ENCODE measurements at regions not wholly inside any gene's neighbourhood (a gene's known extent, or its start where the extent isn't known, plus 50 kb on each side); places are given as distances from the start of the nearest gene placed in this dataset.

DNA sequence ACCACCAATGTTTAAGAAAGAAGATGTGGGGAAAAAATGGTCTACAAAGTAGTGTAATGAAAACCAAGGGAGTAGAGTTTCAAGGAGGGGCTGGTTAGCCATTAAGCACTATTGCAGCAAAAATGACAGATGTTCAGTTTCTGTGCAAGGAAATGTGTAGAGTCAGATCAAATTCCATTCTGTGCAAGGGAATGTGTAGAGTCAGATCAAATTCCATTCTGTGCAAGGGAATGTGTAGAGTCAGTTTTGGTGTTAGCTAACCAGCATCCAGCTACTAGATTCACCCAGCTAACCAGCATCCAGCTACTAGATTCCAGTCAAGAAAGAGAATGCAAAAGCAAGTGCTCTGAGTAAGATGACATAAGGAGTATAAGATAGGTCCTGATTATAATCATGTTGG lies 208.8 kb downstream of the COX18 start:
- dilution Hi-C loops (cut with HindIII; ENCODE audit: low sequenced_read_pairs, unreplicated experiment) (no loop called here), in situ Hi-C loops (cut with MboI; ENCODE audit: low sequenced_read_pairs) (no loop called here), intact Hi-C loops (cut with micrococcal nuclease) (no loop called here)
- no peak overlapping the region for H3K23ac ChIP-seq (ENCODE audit: low read depth, low read length)
- POLR2A ChIA-PET (ENCODE audit: unreplicated experiment): no interaction called here
- no TSS peak for BruUV-seq (replicated peaks)
- H3K9me1 ChIP-seq (ENCODE audit: insufficient read depth, low read length): no peaks in the 10 kb centered on the region
- no peak overlapping the region for H3K9ac ChIP-seq (ENCODE audit: low read depth, low read length)
- no peak overlapping the region for H3K4ac ChIP-seq (ENCODE audit: low read depth, low read length)
- no peak overlapping the region for H2BK5ac ChIP-seq (ENCODE audit: low read depth, low read length, poor library complexity, severe bottlenecking)
- no peak overlapping the region for H2AK9ac ChIP-seq (replicated peaks; ENCODE audit: low read depth, low read length, poor library complexity)
- H2BK20ac ChIP-seq (ENCODE audit: low read depth, low read length): no peak overlapping the region
- H2BK120ac ChIP-seq (ENCODE audit: low read depth, low read length): no peak overlapping the region
- no peak overlapping the region for H3K4me3 ChIP-seq (ENCODE audit: insufficient read depth, low read depth, low read length)
- no peak overlapping the region for H2AFZ ChIP-seq (replicated peaks; ENCODE audit: low read length, poor library complexity)
- TF ChIP-seq CHD1 (IDR thresholded peaks at IDR 0.05; ENCODE audit: low read depth, low read length): no peak
- TF ChIP-seq MAFK (IDR thresholded peaks at IDR 0.05; ENCODE audit: low read depth, low read length): no peak
- no peak for TF ChIP-seq RCOR1 (IDR thresholded peaks at IDR 0.05; ENCODE audit: insufficient replicate concordance, low read length)
- no peak for TF ChIP-seq RAD21 (IDR thresholded peaks at IDR 0.05; ENCODE audit: low read length)
- TF ChIP-seq, protein P1, sequence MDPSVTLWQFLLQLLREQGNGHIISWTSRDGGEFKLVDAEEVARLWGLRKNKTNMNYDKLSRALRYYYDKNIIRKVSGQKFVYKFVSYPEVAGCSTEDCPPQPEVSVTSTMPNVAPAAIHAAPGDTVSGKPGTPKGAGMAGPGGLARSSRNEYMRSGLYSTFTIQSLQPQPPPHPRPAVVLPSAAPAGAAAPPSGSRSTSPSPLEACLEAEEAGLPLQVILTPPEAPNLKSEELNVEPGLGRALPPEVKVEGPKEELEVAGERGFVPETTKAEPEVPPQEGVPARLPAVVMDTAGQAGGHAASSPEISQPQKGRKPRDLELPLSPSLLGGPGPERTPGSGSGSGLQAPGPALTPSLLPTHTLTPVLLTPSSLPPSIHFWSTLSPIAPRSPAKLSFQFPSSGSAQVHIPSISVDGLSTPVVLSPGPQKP (IDR thresholded peaks at IDR 0.05; ENCODE audit: borderline replicate concordance, low read depth, low read length): no peak
- TF ChIP-seq SMC3 (IDR thresholded peaks at IDR 0.05; ENCODE audit: low read depth, low read length): no peak
- no peak for TF ChIP-seq BHLHE40 (IDR thresholded peaks at IDR 0.05; ENCODE audit: low read depth, low read length)
- no peak for TF ChIP-seq CEBPB (IDR thresholded peaks at IDR 0.05; ENCODE audit: low read depth, low read length)
- no peak for TF ChIP-seq NFE2L2 (IDR thresholded peaks at IDR 0.05; ENCODE audit: low read depth, low read length)
- TF ChIP-seq RFX5 (IDR thresholded peaks at IDR 0.05; ENCODE audit: low read depth, low read length): no peak
- no peak for TF ChIP-seq MXI1 (IDR thresholded peaks at IDR 0.05; ENCODE audit: borderline replicate concordance, low read depth, low read length)
- no peaks in the 10 kb centered on the region for H4K20me1 ChIP-seq (ENCODE audit: insufficient read depth, low read length)
- no peak for DNase-seq
- no peak overlapping the region for H4K5ac ChIP-seq (ENCODE audit: low read depth, low read length)
- no peak; the same call in none of the 2 replicates for ATAC-seq (ENCODE audit: low read depth)
- no peaks in the 10 kb centered on the region for H3K9me3 ChIP-seq (ENCODE audit: control insufficient read depth, insufficient read depth, low read length)
- no peak overlapping the region for H4K91ac ChIP-seq (ENCODE audit: insufficient read depth, low read depth, low read length)
- no peaks in the 10 kb centered on the region for H3K27me3 ChIP-seq (ENCODE audit: control insufficient read depth, insufficient read depth, low read length)
- no peak overlapping the region for H4K8ac ChIP-seq (ENCODE audit: low read depth in 2 of 2, low read length in 2 of 2)
- no peak overlapping the region for H3K18ac ChIP-seq (ENCODE audit: low read depth, low read length)
- H3K4me2 ChIP-seq (ENCODE audit: low read depth, low read length): no peak overlapping the region
- H3K4me1 ChIP-seq (ENCODE audit: control insufficient read depth, insufficient read depth, low read length): no peaks in the 10 kb centered on the region
- H2AK5ac ChIP-seq (ENCODE audit: low read depth, low read length): no peak overlapping the region
- H3K56ac ChIP-seq (ENCODE audit: extremely low read depth, insufficient read depth, low read length): no peak overlapping the region
- CTCF ChIA-PET: interaction anchor here (0.5 kb wide), 1 partner anchor 674 kb away, joined by 3 read pairs; no protein-coding TSS in a partner anchor
- no peak overlapping the region for H3K27ac ChIP-seq (ENCODE audit: insufficient read depth, low read length)
- no peaks in the 10 kb centered on the region for H3K36me3 ChIP-seq (ENCODE audit: control insufficient read depth, insufficient read depth, low read length)
- no peaks in the 10 kb centered on the region for H3K79me1 ChIP-seq (ENCODE audit: low read depth in 1 of 2, low read length in 2 of 2)
- H3K14ac ChIP-seq (replicated peaks; ENCODE audit: low read depth, low read length): no peak overlapping the region
- no peak overlapping the region for H2BK15ac ChIP-seq (ENCODE audit: low read depth, low read length)

Data from IMR-90 (cell line).